Activated naive CD4-positive, alpha-beta T cell treated with Interleukin-2 at 50 U/mL for 16 hours (primary cell): ENCODE measurements at regions not wholly inside any gene's neighbourhood (a gene's known extent, or its start where the extent isn't known, plus 50 kb on each side); places are given as distances from the start of the nearest gene placed in this dataset.

ENCODE experiments used
- DNase-seq: peaks from one replicate; pipeline ENCODE4 v3.0.0-alpha.2; 2020

DNA sequence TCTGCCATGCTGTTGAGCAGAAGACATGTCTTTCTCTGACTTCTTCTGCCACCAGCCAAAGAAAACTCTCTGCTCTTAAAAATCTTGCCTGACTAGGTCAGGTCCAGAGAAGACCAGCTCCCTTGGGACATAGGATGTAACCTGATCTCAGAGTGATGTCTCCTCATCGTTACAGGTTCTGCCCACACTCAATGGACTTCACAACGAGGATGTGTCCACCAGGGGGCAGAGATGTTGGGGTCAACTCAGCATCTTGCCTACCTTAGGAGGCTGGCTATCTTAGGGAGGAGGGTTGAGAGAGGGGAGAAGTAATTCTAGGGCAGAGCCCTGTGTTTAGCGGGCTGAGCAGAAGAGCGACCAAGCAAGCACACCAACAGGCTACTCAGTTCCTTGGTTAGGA, 207.6 kb upstream of the CDH4 start:
- no peak for DNase-seq

DNA sequence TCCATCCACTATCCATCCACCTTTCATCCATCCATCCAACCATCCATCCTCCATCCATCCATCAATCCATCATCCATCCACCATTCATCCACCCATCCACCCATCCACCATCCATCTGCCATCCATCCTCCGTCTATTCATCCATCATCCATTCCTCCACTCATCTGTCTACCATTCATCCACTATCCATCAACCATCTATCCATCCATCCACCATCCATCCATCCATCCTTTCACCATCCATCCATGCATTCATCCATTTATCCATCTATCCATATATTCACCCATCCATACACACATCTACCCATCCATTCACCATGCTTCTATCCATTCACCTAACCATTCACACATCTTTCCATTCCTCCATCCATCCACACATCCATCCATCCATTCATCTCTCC, 207.0 kb upstream of the CDH4 start:
- no peak for DNase-seq

DNA sequence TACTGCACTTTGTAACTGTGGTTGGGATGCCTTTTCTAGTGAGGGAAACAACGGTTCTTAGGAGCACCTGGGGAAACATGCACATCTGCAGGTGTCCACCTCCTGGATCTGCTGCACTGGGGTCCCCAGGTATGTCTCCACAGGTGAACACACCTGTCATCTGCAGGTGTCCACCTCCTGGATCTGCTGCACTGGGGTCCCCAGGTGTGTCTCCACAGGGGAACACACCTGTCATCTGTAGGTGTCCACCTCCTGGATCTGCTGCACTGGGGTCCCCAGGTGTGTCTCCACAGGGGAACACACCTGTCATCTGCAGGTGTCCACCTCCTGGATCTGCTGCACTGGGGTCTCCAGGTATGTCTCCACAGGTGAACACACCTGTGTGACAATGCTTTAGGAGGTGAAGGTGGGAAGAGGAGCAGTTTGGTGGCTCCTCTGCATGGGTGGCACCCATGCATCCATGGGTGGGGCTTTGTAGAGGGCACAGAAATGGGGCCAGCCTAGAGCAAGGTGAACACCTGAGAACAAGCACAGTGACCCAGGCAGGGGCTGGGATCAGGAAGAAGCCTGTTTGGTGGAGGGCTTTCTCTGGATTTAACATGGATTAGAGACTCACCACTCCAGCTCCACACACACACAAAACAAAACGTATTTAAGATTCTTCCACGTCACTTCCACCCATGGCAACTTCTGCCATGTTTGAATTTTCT, 206.0 kb upstream of the CDH4 start:
- no peak for DNase-seq

DNA sequence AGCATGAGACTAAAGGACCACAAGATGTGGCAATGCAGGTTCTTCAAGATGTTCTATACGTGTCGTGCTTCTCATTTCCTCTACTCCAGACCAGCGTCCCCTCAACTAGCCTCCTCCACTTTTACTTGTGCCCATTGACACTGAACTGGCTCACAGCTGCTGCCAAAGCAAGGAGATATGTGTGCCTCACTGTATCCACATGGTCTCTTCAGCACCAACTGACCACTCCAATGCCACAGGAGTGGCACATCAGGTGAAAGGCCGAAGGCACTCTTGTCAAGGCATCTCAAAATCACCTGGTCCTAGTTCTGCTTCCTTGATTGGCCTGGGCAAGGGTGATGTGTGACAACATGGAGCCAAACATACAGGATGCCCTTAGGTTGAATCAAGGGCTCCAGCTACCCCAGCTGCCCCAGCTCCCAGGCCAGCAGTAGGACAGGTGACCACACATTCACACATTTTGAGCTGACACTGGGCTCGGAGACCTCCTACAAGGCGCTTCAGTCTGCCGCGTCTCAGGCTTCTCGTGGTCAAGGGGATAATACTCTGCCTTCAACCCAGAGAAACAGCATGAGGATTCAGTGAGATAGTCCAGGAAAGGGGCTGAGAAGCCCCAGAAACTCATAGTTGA, 205.2 kb upstream of the CDH4 start:
- DNase-seq, result no peak

DNA sequence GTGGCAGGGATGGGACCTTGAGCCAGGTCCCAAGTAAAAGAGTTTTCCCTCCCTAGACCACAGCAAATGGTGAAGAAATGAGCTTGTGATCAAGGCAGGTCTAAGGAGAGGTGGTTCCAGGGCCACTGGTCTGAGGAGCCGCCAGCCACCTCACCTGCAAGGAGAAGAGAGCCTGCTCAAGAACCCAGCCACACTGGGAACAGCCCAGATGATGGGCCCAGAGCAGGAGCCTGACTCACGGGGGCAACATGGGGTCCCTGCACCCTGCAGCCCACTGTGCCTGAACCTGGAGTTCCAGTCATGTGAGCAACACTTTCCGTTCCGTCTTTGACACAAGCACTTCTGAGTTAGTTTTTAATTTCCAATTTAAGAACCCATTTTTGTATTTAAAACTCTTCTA, 204.5 kb upstream of the CDH4 start:
- no peak for DNase-seq

DNA sequence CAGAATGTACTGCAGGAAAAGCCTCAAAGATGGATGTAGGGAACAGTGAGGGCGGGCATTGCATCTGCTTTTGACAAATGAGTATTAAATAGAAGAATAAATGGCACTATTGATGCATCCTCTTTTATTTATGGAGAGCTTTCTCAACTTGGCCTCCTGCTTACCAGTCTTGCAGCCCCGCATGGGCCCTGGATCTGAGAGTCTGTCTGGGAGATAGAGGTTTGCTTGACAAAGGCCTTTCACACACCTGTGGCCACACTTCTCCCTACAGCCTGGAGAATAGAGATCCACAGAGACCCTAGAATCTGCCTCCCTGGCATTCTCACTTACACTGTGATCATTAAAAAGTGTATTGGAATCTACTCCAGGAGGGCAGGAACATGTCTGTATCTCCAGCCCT, 203.8 kb upstream of the CDH4 start:
- no peak for DNase-seq

DNA sequence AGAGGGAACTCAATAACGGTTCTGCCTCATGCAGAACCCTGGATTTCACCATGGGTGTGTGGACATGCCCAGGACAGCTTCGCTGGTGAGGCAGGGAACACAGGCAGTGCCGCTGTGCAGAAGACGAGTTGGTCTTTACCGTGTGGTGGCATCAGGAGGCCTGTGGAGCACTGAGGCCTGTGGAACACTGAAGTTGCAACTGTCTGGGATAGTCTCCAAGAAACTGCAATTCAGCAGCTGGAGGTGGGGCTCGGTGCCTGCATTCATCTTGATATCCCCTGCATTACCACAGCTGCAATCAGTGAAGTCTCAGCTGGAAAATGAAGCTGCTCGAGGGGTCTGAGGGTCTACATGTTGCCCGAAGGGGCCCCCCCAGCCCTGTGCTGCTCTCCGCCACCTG, 202.4 kb upstream of the CDH4 start:
- no peak for DNase-seq

DNA sequence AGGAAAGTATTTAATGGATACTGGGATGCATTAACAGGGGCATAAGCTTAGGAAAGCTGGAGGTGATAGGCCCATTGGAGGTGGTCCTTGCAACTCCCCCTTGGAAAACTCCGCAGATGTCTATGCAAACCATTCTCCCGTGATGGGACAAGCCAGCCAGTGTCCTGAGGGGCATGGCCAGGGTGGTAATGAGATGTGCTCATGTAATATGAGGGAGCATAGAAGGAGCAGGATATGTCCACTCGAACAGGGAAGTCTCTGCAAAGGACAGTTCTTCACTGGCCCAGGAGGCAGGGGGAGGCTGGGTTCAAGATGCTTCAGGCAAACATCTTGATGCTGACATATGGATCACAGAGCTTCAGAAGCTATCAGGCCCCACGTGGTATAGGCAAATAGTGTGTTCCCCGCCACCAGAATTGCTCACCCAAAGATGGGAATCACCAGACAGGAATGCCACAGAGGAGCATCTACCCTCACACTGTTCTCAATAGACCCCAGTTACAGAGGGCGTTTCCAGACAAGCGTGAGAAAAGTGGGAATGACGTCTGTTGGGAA, 201.6 kb upstream of the CDH4 start:
- DNase-seq, result no peak

DNA sequence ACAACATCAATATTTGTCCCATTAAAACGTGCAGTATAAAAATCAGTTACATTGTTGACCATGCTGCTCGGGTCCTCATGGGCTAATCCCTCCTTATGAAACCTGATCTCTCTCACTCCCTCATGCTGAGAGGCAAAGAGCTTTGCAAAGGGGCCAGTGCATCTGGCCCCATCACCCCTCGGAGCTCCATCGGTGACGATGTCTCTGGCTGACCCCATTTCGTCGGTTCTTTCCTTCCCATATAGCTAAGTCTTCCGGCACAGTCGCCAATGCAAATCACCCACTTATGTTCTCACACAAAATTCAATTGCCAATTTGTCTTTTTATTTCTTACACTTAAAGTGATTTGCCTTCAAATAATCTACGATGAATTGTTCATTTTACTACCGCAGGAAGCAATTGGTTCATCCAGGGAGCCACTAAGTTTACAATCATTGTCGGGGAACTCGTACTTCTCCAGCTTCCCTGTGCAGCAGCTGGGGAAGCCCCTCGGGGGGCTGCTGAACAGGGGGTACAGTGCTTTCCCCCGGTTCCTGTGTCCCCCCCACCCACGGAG, 199.8 kb upstream of the CDH4 start:
- DNase-seq, result no peak

DNA sequence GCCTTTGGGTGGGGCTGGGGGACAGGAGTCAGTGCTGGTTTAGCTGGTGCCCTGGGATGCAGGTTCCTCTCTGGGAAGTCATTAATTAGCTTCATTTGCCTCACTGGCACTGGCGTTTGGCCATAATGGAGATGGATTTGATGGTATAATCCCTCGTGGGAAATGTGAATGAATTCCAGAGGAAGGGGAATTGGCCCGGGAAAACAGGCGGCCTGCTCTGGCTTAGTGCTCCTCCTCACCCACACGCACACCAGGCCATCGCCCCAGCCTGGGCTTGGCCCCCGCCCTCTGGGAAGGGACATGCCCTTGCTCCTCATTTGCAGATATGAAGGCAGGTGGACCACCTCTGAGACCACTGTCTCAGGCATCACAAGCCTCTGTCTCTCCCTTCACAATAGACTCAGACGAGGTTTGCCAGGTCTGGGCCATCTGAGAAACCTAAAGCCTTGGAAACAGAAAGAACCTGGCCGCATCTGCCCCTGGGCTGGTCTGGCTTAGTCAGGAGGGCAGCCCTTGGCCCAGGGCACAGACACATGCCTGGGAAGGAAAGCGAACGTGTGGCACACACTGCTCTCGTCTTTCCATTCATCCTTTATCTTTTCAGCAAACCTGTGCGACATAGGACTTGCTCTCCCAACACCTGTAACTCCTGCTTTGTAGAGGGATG, 199.2 kb upstream of the CDH4 start:
- no peak for DNase-seq

DNA sequence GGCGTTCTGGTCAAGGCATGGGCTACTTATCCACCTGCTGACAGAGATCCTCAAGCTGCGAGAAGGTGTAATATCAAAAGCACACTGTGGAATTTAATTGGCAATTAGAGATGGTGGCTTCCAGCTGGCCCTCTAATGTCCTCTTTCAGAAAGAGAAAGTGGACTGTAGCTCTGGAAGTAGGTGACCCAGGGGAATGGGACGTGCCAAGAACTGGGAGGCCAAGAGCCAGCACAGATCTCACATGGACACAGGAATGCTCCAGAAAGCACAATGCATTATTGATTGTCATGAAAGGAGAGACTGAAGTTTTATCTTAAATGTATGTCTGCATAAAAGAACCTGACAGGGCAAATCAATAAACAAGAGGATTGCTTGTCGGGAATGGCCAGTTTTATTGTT, 198.6 kb upstream of the CDH4 start:
- no peak for DNase-seq

DNA sequence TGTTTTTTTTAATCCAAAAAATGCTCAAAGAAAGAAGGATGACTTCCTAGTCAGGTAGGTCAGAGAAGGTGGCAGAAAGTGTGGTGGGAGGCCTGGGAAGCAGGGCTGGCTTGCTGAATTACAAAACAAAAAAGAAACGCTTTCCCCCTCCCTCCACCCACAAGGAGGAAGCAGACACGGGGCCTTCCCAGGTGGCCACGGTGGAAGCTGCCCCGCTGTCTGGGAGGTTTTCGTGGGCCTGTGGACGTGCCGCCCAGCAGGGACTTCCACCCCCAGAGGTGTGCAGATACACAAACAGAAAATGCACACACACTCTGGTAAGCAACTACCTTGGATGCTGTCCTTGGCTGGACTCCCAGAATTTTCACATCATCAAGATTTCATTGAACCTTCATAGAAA, 198.2 kb upstream of the CDH4 start:
- no peak for DNase-seq

DNA sequence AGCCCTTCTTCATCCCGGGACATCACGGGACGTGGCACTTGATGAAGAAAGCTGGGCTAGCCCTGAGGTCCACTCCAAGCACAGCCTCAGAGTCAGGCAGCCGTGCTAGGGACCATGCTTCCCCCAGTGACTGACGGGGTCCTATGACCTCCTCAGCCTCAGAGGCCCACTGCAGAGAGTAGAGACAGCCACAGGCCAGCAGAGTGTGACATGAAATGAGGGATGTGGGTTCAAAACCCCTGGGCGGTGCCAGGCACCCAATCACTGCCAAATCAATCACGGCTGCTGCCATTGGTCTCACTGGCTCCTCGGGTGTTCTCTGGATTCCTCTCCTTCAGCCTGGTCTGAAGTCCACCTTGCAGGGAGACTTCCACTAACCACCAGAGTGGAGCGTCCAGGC, 197.7 kb upstream of the CDH4 start:
- DNase-seq, result no peak

DNA sequence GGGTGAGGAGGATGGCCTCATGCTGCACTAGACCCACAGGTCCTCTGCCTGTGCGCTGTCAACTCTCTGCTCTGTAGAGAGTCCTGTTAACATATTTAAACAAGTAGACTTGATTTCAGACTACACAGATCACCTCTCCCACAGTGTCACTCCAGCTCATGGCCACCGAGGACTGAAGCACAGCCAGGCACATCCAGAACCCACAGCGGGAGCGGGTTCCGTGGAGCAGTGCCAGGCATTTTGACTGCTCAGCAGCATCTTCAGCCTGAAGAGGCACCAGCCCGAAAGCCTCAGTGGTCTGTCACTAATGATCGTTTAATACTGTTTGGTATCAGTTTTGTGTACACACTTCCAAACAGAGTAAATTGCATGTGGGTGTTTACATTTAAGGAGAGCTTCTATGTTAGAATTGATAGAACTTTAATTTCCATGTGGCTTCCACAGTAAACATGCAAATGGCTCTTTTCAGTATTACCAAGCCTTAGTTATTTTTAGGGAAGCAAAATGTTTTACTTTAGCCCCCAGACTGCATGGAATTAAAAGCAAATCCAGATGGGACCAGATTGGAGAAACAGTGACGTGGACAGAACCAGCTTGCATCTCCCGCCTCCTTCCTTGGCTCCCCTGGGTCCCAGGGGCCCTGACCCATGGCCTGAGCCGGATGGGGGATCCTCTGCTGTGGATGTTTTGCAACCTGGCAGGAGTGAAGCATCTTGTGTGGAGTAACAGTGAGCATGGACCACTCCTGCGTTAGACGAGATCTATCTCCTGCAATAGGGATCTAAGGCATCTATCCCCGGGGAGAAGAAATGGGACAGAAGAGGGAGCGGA, 196.7 kb upstream of the CDH4 start:
- no peak for DNase-seq

DNA sequence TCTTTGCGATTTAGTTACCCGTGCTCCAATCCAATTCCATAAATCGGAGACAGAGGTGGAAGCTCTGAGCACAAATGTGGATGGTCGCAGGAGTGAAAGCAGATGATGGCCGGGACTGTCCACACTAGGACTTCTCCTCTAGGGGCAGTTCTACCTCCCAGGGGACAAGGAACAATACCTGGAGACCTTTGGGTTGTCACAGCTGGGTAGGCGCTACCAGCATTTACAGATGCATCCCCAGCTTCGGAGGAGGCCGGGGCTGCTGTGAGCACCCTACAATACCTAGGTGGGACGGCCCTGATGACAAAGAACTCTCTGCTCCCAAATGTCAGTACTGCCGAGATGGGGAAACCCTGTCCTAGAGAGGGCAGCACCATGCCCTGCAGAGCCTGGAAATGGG, 195.9 kb upstream of the CDH4 start:
- DNase-seq, result no peak

DNA sequence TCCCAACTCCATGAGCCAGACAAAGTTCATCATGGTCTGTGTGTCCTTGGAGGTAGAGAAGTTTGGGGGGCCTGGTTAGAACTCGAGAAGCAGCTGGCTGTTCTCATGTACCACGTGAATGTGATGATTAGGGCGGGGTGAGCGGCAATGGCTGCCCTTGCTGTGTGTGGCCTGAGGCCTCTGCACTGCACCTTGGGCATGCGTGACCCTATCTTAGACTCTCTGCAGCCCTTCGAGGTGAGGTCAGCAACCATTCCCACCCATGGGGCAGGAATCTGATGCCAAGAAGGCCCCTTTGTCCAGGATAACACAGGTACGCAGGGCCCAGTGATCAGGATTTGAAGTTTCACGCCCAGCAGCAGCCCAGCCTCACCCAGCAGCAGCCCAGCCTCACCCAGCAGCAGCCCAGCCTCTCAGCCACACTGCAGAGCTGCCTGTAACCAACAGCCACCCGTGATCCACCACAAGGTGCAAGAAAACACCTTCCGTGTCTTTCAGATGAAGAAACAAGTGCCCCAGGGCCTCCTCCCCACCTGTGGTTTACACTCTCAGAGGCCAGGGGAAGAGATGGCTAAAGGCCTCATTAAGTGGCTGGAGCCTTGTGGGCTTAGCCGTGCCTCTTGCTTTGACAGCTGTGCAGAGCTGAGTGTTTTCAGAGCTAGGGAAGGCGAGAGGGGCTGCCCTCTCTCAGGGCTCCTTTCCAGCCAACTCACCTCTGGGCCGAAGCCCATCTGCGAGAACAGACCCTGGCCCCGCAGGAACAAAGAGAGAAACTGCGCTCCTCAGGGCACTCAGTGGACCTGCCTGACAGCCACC, 195.2 kb upstream of the CDH4 start:
- DNase-seq, result no peak

DNA sequence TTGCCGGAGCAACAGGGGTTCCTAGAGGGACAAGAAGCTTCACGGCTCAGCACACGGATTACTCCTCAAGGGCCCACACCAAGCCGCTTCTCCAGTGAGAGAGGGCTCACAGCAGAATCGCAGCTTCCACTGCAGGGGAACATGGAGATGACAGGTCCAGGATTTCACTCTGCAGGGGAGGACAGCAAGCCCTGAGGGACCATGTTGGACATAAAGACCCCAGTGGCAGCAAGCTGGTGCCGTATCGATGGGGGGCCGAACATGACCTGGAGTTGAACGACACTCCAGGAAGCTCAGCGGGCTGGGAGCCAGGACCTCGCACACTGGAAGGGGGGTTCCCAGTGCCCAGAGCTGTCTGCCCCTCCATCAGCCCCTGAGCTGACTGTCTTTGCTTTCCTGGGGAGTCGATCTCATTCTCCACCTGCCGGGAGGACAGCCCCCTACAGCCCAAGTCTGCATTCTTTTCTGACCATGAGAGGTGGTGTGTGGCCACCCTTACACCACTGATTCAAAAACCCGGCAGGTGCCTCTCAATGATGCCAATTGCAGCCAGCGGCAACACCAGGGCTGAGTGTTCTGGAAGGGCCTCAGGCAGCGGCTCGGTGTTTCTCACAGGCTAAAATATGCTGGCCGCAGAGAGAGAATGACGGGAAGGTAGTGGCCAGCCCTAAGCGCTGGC, 194.5 kb upstream of the CDH4 start:
- DNase-seq, result no peak

DNA sequence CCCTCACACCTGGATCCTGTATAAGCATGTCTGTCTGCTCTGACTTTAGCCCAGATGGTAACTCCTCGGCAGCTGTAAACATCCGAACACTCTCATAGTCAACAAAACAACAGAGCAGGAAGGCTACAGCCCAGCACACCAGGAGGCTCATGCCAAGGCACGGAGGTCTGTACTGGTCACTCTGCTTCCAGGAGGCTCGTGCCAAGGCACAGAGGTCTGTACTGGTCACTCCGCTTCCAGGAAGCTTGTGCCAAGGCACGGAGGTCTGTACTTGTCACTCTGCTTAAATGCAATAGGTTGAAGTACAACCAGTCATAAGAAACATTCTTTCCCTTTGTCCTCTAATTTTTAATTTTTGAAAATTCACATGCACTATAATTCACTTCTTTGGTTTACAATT, 190.1 kb upstream of the CDH4 start:
- DNase-seq, result no peak

DNA sequence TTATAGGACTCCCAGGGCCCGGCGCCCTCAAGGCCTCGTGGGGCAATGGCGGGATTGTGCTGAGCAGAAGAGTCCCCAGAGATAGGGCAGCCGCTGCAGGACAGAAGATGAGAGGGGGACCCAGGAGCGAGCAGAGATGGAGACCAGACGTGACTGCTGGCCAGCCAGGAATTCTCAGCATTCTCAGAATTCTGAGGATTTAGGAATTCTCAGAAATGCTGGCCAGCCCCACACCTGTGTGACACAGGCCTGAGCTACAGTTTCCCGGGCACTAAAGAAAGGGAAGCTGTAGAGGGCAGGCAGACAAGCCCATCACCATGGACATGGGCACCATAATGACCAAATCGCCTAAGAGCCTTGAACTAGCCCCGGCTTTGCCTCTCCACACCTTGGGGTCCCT, 186.2 kb upstream of the CDH4 start:
- no peak for DNase-seq

DNA sequence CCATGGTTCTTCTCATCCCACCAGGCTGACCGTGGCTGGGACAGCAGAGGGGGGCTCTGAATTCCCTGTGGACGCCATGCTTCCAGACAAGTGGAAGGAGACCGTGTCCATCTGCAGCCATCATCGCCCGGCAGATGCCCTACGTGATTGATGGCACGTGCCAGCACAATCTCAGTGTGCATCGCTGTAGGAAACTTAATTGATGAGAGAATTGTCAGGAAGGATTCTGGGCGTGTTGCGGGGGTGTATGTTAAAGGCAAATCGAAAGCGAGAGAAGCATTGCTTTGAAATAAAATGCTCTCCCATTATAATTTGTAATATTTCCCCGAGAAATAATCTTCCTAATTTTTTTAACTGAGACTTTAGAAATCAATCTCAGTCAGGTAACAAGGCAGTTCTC, 185.5 kb upstream of the CDH4 start:
- DNase-seq, result no peak

DNA sequence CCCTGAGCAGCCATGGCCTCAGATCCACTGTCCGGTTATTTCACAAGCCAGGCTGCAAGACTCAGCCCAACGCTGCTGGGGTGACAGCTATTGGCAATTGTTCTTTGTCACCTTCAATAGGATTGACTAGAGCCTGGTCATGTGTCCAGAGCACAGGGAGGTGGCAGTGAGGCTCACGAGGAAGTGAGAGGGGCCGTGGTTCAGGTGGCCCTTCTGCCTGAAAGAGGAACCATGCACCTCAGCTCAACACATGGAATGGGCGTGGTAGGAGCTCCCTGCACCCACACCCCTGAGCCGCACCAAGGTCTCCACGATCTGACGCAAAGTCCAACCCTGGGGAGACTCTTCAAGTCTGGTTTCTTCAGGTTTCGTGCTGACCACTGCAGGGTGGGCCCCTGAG, 184.8 kb upstream of the CDH4 start:
- DNase-seq, result no peak

DNA sequence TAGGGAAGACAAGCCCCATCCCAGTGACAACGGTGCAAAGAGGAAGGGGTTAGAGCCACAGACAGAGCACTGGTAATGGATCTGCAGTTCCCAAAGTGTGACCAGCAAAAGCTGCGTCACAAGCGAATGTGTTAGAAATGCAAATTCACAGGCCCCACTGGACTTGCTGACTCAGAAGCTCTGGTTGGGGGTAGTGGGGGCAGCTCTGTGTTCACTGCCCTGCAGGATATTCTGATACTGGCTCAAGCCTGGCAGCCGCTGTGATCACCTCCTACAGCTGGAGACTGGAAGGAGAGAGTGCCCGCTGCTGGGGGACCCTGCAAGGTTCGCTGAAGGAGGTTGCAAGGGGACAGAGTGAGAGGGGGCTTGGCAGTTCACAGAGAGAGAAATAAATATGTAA, 179.7 kb upstream of the CDH4 start:
- no peak for DNase-seq
